ENCODE measurements at regions not wholly inside any gene's neighbourhood (a gene's known extent, or its start where the extent isn't known, plus 50 kb on each side); places are given as distances from the start of the nearest gene placed in this dataset.

DNA sequence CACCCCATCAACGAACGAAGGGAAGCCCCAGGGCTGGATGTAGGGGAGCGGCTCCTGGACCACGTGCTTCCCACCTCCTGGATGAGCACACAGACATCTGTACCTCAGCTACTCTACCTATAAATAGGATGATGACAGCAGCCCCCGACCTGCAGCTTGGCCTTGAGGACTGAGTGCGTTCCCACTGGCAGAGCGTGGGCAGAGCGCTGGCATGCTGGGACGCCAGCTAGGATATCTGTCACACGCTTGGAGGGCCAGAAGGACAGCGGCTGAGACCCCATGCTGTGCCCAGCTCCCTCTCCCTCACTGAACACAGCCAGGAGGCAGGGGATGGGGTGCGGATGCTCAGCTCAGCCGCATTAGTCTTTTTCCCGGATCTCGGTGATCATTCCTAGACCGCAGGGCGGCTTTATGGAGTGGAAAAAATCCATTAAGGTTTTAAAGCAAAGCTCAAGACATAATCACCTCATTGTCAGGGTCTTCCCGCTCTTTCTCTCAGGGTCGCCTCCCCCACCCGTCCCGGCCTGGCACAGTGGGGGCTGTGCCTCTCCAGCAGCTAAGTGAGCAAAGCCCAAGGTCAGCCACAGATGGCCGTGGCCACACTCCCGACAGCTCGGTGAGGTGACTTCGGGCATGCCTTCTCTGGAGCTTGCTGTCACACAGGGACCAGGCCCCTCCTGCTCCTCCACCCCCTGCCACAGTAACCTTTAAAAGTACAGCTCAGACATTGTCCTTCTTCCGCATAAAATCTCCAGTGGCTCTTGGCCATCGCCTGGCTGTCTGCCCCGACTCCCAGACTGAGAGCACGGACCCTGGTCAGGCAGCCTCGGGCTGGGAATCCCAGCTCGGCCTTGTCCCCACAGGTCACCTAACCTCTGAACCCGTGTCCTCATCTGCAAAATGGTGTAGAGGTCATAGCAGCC is 69.6 kb upstream of the SHISAL1 start:
- Mint-ChIP-seq H3K36me3 (ENCODE audit: insufficient read depth, unreplicated experiment) (no peaks in the 10 kb centered on the region), H3K4me1 (ENCODE audit: low read depth, unreplicated experiment) (no peaks in the 10 kb centered on the region), H3K27ac (ENCODE audit: unreplicated experiment) (no peak overlapping the region), H3K27me3 (ENCODE audit: unreplicated experiment) (peaks cover 100% of the 10 kb centered on the region), H3K9me3 (ENCODE audit: low read depth, unreplicated experiment) (no peaks in the 10 kb centered on the region), H3K4me3 (ENCODE audit: low read depth, unreplicated experiment) (no peak overlapping the region)
- no peak for DNase-seq
- intact Hi-C loops (cut with micrococcal nuclease; ENCODE audit: unreplicated experiment), result no loop called here
- BruUV-seq (replicated peaks), result no TSS peak
- TF ChIP-seq, protein P1, sequence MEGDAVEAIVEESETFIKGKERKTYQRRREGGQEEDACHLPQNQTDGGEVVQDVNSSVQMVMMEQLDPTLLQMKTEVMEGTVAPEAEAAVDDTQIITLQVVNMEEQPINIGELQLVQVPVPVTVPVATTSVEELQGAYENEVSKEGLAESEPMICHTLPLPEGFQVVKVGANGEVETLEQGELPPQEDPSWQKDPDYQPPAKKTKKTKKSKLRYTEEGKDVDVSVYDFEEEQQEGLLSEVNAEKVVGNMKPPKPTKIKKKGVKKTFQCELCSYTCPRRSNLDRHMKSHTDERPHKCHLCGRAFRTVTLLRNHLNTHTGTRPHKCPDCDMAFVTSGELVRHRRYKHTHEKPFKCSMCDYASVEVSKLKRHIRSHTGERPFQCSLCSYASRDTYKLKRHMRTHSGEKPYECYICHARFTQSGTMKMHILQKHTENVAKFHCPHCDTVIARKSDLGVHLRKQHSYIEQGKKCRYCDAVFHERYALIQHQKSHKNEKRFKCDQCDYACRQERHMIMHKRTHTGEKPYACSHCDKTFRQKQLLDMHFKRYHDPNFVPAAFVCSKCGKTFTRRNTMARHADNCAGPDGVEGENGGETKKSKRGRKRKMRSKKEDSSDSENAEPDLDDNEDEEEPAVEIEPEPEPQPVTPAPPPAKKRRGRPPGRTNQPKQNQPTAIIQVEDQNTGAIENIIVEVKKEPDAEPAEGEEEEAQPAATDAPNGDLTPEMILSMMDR (IDR thresholded peaks at IDR 0.05; ENCODE audit: unreplicated experiment), result no peak
- CTCF ChIA-PET, result interaction anchor here (0.6 kb wide), 1 partner anchor 204 kb away, joined by 4 read pairs; no protein-coding TSS in a partner anchor

DNA sequence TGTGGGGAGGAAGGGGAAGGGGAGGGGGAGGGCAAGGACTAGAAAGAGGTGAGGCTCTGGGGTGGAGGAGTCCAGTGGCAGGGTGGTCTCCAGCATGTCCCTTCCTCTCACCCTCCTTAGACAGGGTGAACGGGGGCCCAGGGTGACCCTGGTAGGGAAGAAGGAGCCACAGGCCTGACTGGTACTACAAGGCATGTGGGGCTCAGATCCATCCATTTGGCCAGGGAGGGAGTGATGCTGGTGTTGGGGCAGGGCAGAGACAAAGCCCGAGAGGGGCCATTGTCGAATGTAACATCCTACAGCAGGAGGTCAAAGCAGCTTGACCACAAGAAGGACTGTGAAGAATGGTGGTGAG is 69.0 kb upstream of the SHISAL1 start:
- CTCF ChIA-PET, result interaction anchor here (0.6 kb wide), 1 partner anchor 203 kb away, joined by 4 read pairs; no protein-coding TSS in a partner anchor
- TF ChIP-seq, protein P1 (IDR thresholded peaks at IDR 0.05; ENCODE audit: unreplicated experiment), result no peak
- H3K4me3 Mint-ChIP-seq (ENCODE audit: low read depth, unreplicated experiment), result no peak overlapping the region
- no peak overlapping the region for H3K27ac Mint-ChIP-seq (ENCODE audit: unreplicated experiment)
- DNase-seq, result no peak
- no peaks in the 10 kb centered on the region for H3K36me3 Mint-ChIP-seq (ENCODE audit: insufficient read depth, unreplicated experiment)
- H3K9me3 Mint-ChIP-seq (ENCODE audit: low read depth, unreplicated experiment), result no peaks in the 10 kb centered on the region
- no peaks in the 10 kb centered on the region for H3K4me1 Mint-ChIP-seq (ENCODE audit: low read depth, unreplicated experiment)
- peaks cover 100% of the 10 kb centered on the region for H3K27me3 Mint-ChIP-seq (ENCODE audit: unreplicated experiment)
- BruUV-seq (replicated peaks), result no TSS peak
- intact Hi-C loops (cut with micrococcal nuclease; ENCODE audit: unreplicated experiment), result no loop called here

DNA sequence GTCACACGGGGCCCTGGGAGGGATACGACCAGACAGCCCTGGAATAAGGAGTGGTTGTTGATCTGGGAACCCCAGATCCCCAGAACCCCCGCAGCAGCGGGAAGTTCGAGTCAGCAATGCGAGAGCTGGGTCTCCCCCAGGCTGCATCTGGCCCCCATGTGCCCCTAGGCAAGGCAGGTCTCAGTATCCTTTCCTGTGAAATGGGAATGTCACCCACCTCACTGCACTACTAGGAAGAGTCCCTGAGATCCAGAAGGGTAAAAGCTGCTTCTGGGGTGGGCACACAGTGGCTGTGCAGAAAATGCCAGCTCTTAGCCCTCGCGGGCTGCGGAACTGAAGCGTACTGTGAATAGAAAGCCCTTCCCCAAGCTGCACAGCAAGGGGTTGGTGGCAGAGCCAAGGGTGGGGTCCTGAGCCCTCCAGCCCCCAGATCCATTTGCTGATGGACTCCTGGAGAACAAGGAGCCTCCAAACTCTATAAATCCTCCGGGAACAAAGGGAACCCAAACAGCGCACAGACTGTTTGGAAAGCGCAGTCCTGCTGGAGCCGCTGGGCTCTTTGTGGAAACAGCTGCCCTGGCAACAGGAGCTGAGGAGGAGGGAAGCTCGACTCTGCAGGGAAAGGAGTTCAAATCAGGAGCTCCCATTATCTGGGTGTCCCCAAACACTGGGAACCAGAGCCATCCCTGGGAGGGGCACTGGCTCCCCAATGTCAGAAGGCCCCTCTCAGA is 68.2 kb upstream of the SHISAL1 start:
- peaks cover 99% of the 10 kb centered on the region for H3K27me3 Mint-ChIP-seq (ENCODE audit: unreplicated experiment)
- BruUV-seq (replicated peaks), result no TSS peak

More for the DNA sequence above, 68.2 kb upstream of the SHISAL1 start:
- CTCF ChIA-PET, result no interaction called here
- Mint-ChIP-seq H3K4me1 (ENCODE audit: low read depth, unreplicated experiment) (no peaks in the 10 kb centered on the region), H3K36me3 (ENCODE audit: insufficient read depth, unreplicated experiment) (no peaks in the 10 kb centered on the region), H3K27ac (ENCODE audit: unreplicated experiment) (no peak overlapping the region), H3K9me3 (ENCODE audit: low read depth, unreplicated experiment) (no peaks in the 10 kb centered on the region), H3K4me3 (ENCODE audit: low read depth, unreplicated experiment) (no peak overlapping the region)
- TF ChIP-seq, protein P1 (IDR thresholded peaks at IDR 0.05; ENCODE audit: unreplicated experiment), result no peak
- intact Hi-C loops (cut with micrococcal nuclease; ENCODE audit: unreplicated experiment), result no loop called here
- DNase-seq, result no peak

All from Calu3 (cell line).